ENCODE measurements at regions not wholly inside any gene's neighbourhood (a gene's known extent, or its start where the extent isn't known, plus 50 kb on each side); places are given as distances from the start of the nearest gene placed in this dataset.

DNA sequence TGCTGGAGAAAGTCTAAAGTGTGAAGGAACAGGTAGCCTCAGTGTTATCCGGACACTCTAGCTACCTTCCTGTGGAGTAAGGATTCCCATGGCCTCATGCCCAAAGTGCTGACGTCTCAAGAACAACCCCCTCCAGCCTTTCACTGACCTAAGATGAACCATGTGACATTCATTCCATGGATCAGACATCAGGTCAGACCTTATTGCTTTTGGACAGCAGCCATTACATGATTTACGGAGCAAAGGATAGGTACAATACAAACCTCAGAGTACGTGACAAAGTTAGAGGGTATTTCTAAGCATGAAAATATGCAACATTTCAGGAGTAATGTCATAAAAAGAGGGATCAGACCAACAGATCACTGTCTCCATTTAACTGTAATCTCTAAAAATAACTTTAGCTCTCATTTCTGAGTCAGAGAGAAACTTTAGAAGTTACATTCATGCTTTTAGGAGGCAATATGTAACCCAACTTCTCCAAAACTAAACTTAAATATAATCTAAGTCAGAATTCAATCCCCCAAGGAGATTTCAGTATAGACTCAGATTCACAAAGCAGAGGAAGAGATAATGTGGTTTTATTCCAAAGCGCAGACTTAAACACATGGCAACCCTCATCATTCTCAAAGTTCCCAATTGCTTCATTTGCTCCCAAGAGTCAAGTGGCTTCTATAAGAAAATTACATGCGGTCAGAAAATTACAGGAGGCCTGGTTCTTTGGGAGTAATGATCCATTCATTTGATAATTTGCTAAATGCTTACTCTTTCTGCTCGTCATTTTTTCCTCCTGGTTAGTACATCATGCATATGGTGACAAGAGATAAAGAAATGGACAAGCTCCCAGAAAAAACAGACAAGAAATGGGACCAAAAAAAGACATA lies 280.4 kb downstream of the SETD4 start:
- TF ChIP-seq, protein P1, sequence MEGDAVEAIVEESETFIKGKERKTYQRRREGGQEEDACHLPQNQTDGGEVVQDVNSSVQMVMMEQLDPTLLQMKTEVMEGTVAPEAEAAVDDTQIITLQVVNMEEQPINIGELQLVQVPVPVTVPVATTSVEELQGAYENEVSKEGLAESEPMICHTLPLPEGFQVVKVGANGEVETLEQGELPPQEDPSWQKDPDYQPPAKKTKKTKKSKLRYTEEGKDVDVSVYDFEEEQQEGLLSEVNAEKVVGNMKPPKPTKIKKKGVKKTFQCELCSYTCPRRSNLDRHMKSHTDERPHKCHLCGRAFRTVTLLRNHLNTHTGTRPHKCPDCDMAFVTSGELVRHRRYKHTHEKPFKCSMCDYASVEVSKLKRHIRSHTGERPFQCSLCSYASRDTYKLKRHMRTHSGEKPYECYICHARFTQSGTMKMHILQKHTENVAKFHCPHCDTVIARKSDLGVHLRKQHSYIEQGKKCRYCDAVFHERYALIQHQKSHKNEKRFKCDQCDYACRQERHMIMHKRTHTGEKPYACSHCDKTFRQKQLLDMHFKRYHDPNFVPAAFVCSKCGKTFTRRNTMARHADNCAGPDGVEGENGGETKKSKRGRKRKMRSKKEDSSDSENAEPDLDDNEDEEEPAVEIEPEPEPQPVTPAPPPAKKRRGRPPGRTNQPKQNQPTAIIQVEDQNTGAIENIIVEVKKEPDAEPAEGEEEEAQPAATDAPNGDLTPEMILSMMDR (IDR thresholded peaks at IDR 0.05 in 4 of 5, conservative IDR thresholded peaks at IDR 0.05 in 1 of 5): no peak
- no peak for TF ChIP-seq POLR2A (IDR thresholded peaks at IDR 0.05)
